ENCODE measurements at regions not wholly inside any gene's neighbourhood (a gene's known extent, or its start where the extent isn't known, plus 50 kb on each side); places are given as distances from the start of the nearest gene placed in this dataset.

DNA sequence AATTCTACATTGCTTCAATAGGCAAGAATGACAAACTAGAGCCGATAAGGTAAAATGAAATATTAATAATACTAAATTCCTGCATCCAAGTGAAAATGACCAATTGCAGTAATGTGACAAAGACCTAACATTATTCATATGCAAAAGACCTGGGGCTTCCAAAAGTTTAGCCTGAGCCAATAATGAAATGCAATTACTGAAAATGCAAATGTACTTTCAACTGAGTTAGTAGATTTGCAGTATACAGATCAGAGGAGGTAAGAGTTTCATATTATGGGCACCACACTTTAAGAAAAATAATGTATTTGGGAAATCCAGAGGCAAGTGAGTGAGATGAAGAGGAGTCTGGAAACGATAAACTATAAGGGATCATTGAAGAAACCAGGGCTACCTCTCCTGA is 193.7 kb upstream of the GMDS start:
- TF ChIP-seq POLR2A (IDR thresholded peaks at IDR 0.05): no peak
- no peak for TF ChIP-seq EP300 (IDR thresholded peaks at IDR 0.05)
- TF ChIP-seq, protein P1, sequence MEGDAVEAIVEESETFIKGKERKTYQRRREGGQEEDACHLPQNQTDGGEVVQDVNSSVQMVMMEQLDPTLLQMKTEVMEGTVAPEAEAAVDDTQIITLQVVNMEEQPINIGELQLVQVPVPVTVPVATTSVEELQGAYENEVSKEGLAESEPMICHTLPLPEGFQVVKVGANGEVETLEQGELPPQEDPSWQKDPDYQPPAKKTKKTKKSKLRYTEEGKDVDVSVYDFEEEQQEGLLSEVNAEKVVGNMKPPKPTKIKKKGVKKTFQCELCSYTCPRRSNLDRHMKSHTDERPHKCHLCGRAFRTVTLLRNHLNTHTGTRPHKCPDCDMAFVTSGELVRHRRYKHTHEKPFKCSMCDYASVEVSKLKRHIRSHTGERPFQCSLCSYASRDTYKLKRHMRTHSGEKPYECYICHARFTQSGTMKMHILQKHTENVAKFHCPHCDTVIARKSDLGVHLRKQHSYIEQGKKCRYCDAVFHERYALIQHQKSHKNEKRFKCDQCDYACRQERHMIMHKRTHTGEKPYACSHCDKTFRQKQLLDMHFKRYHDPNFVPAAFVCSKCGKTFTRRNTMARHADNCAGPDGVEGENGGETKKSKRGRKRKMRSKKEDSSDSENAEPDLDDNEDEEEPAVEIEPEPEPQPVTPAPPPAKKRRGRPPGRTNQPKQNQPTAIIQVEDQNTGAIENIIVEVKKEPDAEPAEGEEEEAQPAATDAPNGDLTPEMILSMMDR (IDR thresholded peaks at IDR 0.05): no peak
